ENCODE measurements at regions not wholly inside any gene's neighbourhood (a gene's known extent, or its start where the extent isn't known, plus 50 kb on each side); places are given as distances from the start of the nearest gene placed in this dataset.

DNA sequence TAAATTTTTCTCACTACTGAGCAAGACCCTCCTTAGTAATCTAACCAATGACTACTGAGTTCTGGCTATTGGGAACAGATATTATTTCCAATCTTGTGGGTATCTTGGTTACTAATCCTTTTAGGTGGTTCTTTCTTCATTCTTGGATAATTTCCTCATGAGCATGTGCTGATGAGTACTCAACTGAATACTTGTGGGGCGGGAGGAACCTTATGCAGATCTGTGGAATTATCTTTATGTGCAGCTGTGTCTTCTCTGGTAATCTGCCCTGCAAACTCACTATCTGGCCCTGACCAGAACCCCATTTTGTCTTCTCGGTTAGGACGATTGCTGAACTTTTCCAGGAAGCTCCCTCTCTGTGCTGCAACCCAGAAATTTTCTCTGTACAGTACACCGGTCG lies 89.7 kb upstream of the TRPC4 start:
- TF ChIP-seq, protein P1, sequence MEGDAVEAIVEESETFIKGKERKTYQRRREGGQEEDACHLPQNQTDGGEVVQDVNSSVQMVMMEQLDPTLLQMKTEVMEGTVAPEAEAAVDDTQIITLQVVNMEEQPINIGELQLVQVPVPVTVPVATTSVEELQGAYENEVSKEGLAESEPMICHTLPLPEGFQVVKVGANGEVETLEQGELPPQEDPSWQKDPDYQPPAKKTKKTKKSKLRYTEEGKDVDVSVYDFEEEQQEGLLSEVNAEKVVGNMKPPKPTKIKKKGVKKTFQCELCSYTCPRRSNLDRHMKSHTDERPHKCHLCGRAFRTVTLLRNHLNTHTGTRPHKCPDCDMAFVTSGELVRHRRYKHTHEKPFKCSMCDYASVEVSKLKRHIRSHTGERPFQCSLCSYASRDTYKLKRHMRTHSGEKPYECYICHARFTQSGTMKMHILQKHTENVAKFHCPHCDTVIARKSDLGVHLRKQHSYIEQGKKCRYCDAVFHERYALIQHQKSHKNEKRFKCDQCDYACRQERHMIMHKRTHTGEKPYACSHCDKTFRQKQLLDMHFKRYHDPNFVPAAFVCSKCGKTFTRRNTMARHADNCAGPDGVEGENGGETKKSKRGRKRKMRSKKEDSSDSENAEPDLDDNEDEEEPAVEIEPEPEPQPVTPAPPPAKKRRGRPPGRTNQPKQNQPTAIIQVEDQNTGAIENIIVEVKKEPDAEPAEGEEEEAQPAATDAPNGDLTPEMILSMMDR (IDR thresholded peaks at IDR 0.05; ENCODE audit: borderline replicate concordance, extremely low read depth, low read length, poor library complexity, severe bottlenecking): no peak
- TF ChIP-seq EZH2 (IDR thresholded peaks at IDR 0.05; ENCODE audit: borderline replicate concordance, low read depth, low read length, severe bottlenecking): no peak

Measured in DND-41 (cell line).